ENCODE measurements at regions not wholly inside any gene's neighbourhood (a gene's known extent, or its start where the extent isn't known, plus 50 kb on each side); places are given as distances from the start of the nearest gene placed in this dataset.

DNA sequence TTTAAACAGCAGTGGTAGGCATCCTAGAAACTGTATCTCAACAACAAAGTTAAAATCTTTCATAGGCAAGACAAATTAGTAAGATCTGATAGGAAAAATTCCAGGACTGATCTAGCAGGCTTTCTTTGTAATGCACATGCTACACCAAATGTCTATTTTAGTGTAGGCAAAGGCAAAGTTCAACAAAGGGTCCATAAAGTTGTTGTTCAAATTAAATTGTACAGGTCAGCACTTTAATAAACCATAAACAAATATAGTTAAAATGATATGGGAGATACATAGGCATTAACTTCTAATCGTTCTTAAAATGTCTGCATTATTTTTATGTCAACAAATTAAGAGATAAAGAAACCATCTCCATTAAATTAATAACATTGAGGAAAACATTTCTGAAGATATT is 413.0 kb downstream of the TUSC7 start:
- no peak for TF ChIP-seq POLR2AphosphoS5 (IDR thresholded peaks at IDR 0.05)
- TF ChIP-seq, protein P1, sequence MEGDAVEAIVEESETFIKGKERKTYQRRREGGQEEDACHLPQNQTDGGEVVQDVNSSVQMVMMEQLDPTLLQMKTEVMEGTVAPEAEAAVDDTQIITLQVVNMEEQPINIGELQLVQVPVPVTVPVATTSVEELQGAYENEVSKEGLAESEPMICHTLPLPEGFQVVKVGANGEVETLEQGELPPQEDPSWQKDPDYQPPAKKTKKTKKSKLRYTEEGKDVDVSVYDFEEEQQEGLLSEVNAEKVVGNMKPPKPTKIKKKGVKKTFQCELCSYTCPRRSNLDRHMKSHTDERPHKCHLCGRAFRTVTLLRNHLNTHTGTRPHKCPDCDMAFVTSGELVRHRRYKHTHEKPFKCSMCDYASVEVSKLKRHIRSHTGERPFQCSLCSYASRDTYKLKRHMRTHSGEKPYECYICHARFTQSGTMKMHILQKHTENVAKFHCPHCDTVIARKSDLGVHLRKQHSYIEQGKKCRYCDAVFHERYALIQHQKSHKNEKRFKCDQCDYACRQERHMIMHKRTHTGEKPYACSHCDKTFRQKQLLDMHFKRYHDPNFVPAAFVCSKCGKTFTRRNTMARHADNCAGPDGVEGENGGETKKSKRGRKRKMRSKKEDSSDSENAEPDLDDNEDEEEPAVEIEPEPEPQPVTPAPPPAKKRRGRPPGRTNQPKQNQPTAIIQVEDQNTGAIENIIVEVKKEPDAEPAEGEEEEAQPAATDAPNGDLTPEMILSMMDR (IDR thresholded peaks at IDR 0.05 in 8 of 11, conservative IDR thresholded peaks at IDR 0.05 in 3 of 11): no peak

Data from spleen (tissue), 7 donors.